Mucosa of rectum (tissue), 2 donors: ENCODE measurements at regions not wholly inside any gene's neighbourhood (a gene's known extent, or its start where the extent isn't known, plus 50 kb on each side); places are given as distances from the start of the nearest gene placed in this dataset.
"Not testable (repeated sequence)": the region's sequence is repeated elsewhere in the genome, so short reads cannot be mapped to it uniquely, and the experiment has no call there.

Experiments
- H3K27ac ChIP-seq, 2 donors: one replicate each; pipeline ENCODE4 v1.7.0; 2013; ENCODE audit warnings: inconsistent platforms in 2 of 2, low read depth in 2 of 2, low read length in 2 of 2
- H3K27me3 ChIP-seq, 2 donors: one replicate each; pipeline ENCODE4 v1.7.0; 2013; ENCODE audit warnings: low read length in 2 of 2; ENCODE audit not compliant: control insufficient read depth in 2 of 2, insufficient read depth in 2 of 2
- H3K36me3 ChIP-seq, 2 donors: one replicate each; pipeline ENCODE4 v1.7.0; 2013; ENCODE audit warnings: low read length in 2 of 2; ENCODE audit not compliant: control insufficient read depth in 2 of 2, insufficient read depth in 2 of 2
- H3K4me1 ChIP-seq, 2 donors: one replicate each; pipeline ENCODE4 v1.7.0; 2013; ENCODE audit warnings: low read length in 2 of 2, mild to moderate bottlenecking in 1 of 2; ENCODE audit not compliant: control insufficient read depth in 2 of 2, insufficient read depth in 2 of 2
- H3K4me3 ChIP-seq, 2 donors: one replicate each; pipeline ENCODE4 v1.7.0; 2013; ENCODE audit warnings: low read length in 2 of 2
- H3K9ac ChIP-seq, 2 donors: one replicate each; pipeline ENCODE4 v1.7.0; 2013; ENCODE audit warnings: low read length in 2 of 2, low read depth in 1 of 2, mild to moderate bottlenecking in 1 of 2
- H3K9me3 ChIP-seq, 2 donors: one replicate each; pipeline ENCODE4 v1.7.0; 2013; ENCODE audit warnings: low read length in 2 of 2; ENCODE audit not compliant: control insufficient read depth in 2 of 2
- donor health status: healthy.
- donor health status: Normal muscosa, but diverticular disease.

GRCh38 chr15:35254908-35255307 lies 169.8 kb upstream of the NANOGP8 start:
- H3K9me3 ChIP-seq, H3K4me3 ChIP-seq, H3K9ac ChIP-seq, H3K4me1 ChIP-seq, H3K27me3 ChIP-seq, H3K36me3 ChIP-seq, H3K27ac ChIP-seq: not testable (repeated sequence)

- Histone ChIP-seq H3K27me3 (no peaks in the 10 kb centered on the region), H3K36me3 (no peaks in the 10 kb centered on the region), H3K4me1 (no peaks in the 10 kb centered on the region), H3K27ac (no peak overlapping the region), H3K4me3 (no peak overlapping the region), H3K9me3 (no peaks in the 10 kb centered on the region), H3K9ac (no peak overlapping the region)
Observed at GRCh38 chr15:35254062-35254461, 169.0 kb upstream of the NANOGP8 start.

- Histone ChIP-seq H3K9ac (no peak overlapping the region), H3K27me3 (no peaks in the 10 kb centered on the region), H3K36me3 (no peaks in the 10 kb centered on the region), H3K4me3 (no peak overlapping the region), H3K4me1 (no peaks in the 10 kb centered on the region), H3K9me3 (no peaks in the 10 kb centered on the region), H3K27ac (no peak overlapping the region)
Observed at GRCh38 chr15:35252351-35252865, 167.3 kb upstream of the NANOGP8 start.

GRCh38 chr15:35247150-35247549 lies 162.1 kb upstream of the NANOGP8 start:
- no peak overlapping the region for H3K9ac ChIP-seq
- no peaks in the 10 kb centered on the region for H3K4me1 ChIP-seq
- no peak overlapping the region for H3K27ac ChIP-seq
- H3K27me3 ChIP-seq = no peaks in the 10 kb centered on the region
- no peak overlapping the region for H3K4me3 ChIP-seq
- no peaks in the 10 kb centered on the region for H3K36me3 ChIP-seq
- H3K9me3 ChIP-seq = no peaks in the 10 kb centered on the region

- no peaks in the 10 kb centered on the region for H3K36me3 ChIP-seq
- H3K9ac ChIP-seq = no peak overlapping the region
- H3K9me3 ChIP-seq = no peaks in the 10 kb centered on the region
- H3K27me3 ChIP-seq = no peaks in the 10 kb centered on the region
- no peak overlapping the region for H3K4me3 ChIP-seq
- no peak overlapping the region for H3K27ac ChIP-seq
- H3K4me1 ChIP-seq = no peaks in the 10 kb centered on the region
Observed at GRCh38 chr15:35246451-35246850, 161.4 kb upstream of the NANOGP8 start.

- H3K36me3 ChIP-seq, H3K4me3 ChIP-seq, H3K27me3 ChIP-seq, H3K9me3 ChIP-seq, H3K27ac ChIP-seq, H3K9ac ChIP-seq, H3K4me1 ChIP-seq: not testable (repeated sequence)
Observed at GRCh38 chr15:35245681-35246080, 160.6 kb upstream of the NANOGP8 start.

GRCh38 chr15:35244227-35244626 lies 159.1 kb upstream of the NANOGP8 start:
- Histone ChIP-seq H3K36me3 (no peaks in the 10 kb centered on the region), H3K9ac (no peak overlapping the region), H3K4me3 (no peak overlapping the region), H3K27ac (no peak overlapping the region), H3K27me3 (no peaks in the 10 kb centered on the region), H3K4me1 (no peaks in the 10 kb centered on the region), H3K9me3 (no peaks in the 10 kb centered on the region)

- no peaks in the 10 kb centered on the region for H3K36me3 ChIP-seq
- no peaks in the 10 kb centered on the region for H3K9me3 ChIP-seq
- no peak overlapping the region for H3K4me3 ChIP-seq
- no peaks in the 10 kb centered on the region for H3K27me3 ChIP-seq
- H3K27ac ChIP-seq = no peak overlapping the region
- H3K4me1 ChIP-seq = no peaks in the 10 kb centered on the region
- H3K9ac ChIP-seq = no peak overlapping the region
Observed at GRCh38 chr15:35243758-35244157, 158.7 kb upstream of the NANOGP8 start.

- H3K9me3 ChIP-seq, H3K27me3 ChIP-seq, H3K4me3 ChIP-seq, H3K4me1 ChIP-seq, H3K9ac ChIP-seq, H3K36me3 ChIP-seq, H3K27ac ChIP-seq: not testable (repeated sequence)
Observed at GRCh38 chr15:35239693-35240092, 154.6 kb upstream of the NANOGP8 start.

GRCh38 chr15:35238448-35238847 lies 153.4 kb upstream of the NANOGP8 start:
- H3K4me1 ChIP-seq, H3K36me3 ChIP-seq, H3K9ac ChIP-seq, H3K27ac ChIP-seq, H3K9me3 ChIP-seq, H3K27me3 ChIP-seq, H3K4me3 ChIP-seq: not testable (repeated sequence)

GRCh38 chr15:35229085-35229484 lies 144.0 kb upstream of the NANOGP8 start:
- Histone ChIP-seq H3K27ac (no peak overlapping the region), H3K9me3 (peaks cover 0 to 4% of the 10 kb centered on the region in 2 donors), H3K4me3 (no peak overlapping the region), H3K9ac (no peak overlapping the region), H3K27me3 (no peaks in the 10 kb centered on the region), H3K36me3 (no peaks in the 10 kb centered on the region), H3K4me1 (no peaks in the 10 kb centered on the region)
